Tibial nerve (tissue), 4 donors: ENCODE measurements at regions not wholly inside any gene's neighbourhood (a gene's known extent, or its start where the extent isn't known, plus 50 kb on each side); places are given as distances from the start of the nearest gene placed in this dataset.

ENCODE experiments used
- CTCF ChIP-seq, 5 experiments: fragments of 200-600 bp in 3 of 5; fragments of 450-650 bp in 2 of 5; sonication (generic) in 3 of 5; IDR thresholded peaks; one replicate each; pipeline ENCODE4 v1.5.1; 2016 to 2019; ENCODE audit warnings: antibody characterized with exemption in 5 of 5, mild to moderate bottlenecking in 3 of 5, moderate library complexity in 2 of 5
- EP300 ChIP-seq, 2 donors: sonication (generic); formaldehyde crosslinking; IDR thresholded peaks; one replicate each; pipeline ENCODE4 v1.6.1; 2017; ENCODE audit warnings: antibody characterized with exemption in 2 of 2, mild to moderate bottlenecking in 1 of 2
- POLR2A ChIP-seq, 2 donors: fragments of 450-650 bp; IDR thresholded peaks; one replicate each; pipeline ENCODE4 v1.6.1; 2017; ENCODE audit warnings: antibody characterized with exemption in 2 of 2, mild to moderate bottlenecking in 2 of 2, moderate library complexity in 2 of 2

- TF ChIP-seq CTCF (IDR thresholded peaks at IDR 0.05) (no peak), EP300 (IDR thresholded peaks at IDR 0.05) (no peak), POLR2A (IDR thresholded peaks at IDR 0.05) (no peak)
These were observed 155.9 kb upstream of the SPRY2 start for GRCh38 chr13:80496721-80497397.
